HCT116 (cell line): ENCODE measurements at regions not wholly inside any gene's neighbourhood (a gene's known extent, or its start where the extent isn't known, plus 50 kb on each side); places are given as distances from the start of the nearest gene placed in this dataset.

Experiments used
- EZH2 ChIP-seq: fragments of 200-600 bp; sonication (generic); IDR thresholded peaks from 2 replicates; pipeline ENCODE4 v1.6.1; 2017; ENCODE audit warnings: antibody characterized with exemption, mixed run types
- JUND ChIP-seq: IDR thresholded peaks from 2 replicates; pipeline ENCODE4 v1.6.1; 2012
- POLR2A ChIP-seq: IDR thresholded peaks from 2 replicates; pipeline ENCODE4 v1.7.0; 2011; ENCODE audit warnings: borderline replicate concordance; ENCODE audit not compliant: insufficient read depth, insufficient read length; ENCODE audit errors: extremely low read depth
- POLR2AphosphoS5 ChIP-seq: IDR thresholded peaks from 2 replicates; pipeline ENCODE4 v1.6.1; 2011; ENCODE audit warnings: mild to moderate bottlenecking, low read depth, low read length, moderate library complexity
- SIN3A ChIP-seq: IDR thresholded peaks from 2 replicates; pipeline ENCODE4 v1.6.1; 2012; ENCODE audit warnings: low read depth
- ZNF274 ChIP-seq: fragments of 200-500 bp; sonication (Bioruptor generic); IDR thresholded peaks from 2 replicates; pipeline ENCODE4 v1.6.1; 2014; ENCODE audit warnings: mild to moderate bottlenecking, low read depth, low read length, inconsistent platforms
- TF ChIP-seq, protein P1 (sequence below), 3 experiments: fragments of 200-600 bp in 1 of 3; sonication (generic) in 1 of 3; IDR thresholded peaks in 2 of 3; conservative IDR thresholded peaks in 1 of 3; 2 replicates each; pipeline ENCODE4 v1.5.1; 2012 to 2017; ENCODE audit warnings: low read depth in 2 of 3, low read length in 2 of 3, antibody characterized with exemption in 1 of 3, borderline replicate concordance in 1 of 3, control low read depth in 1 of 3, mild to moderate bottlenecking in 1 of 3, mixed read lengths in 1 of 3, mixed run types in 1 of 3, moderate library complexity in 1 of 3; ENCODE audit not compliant: insufficient read depth in 1 of 3

- TF ChIP-seq, protein P1, sequence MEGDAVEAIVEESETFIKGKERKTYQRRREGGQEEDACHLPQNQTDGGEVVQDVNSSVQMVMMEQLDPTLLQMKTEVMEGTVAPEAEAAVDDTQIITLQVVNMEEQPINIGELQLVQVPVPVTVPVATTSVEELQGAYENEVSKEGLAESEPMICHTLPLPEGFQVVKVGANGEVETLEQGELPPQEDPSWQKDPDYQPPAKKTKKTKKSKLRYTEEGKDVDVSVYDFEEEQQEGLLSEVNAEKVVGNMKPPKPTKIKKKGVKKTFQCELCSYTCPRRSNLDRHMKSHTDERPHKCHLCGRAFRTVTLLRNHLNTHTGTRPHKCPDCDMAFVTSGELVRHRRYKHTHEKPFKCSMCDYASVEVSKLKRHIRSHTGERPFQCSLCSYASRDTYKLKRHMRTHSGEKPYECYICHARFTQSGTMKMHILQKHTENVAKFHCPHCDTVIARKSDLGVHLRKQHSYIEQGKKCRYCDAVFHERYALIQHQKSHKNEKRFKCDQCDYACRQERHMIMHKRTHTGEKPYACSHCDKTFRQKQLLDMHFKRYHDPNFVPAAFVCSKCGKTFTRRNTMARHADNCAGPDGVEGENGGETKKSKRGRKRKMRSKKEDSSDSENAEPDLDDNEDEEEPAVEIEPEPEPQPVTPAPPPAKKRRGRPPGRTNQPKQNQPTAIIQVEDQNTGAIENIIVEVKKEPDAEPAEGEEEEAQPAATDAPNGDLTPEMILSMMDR (IDR thresholded peaks at IDR 0.05 in 2 of 3, conservative IDR thresholded peaks at IDR 0.05 in 1 of 3; ENCODE audit: borderline replicate concordance in 1 of 3, insufficient read depth in 1 of 3, low read depth in 2 of 3, low read length in 2 of 3), result no peak
- TF ChIP-seq EZH2, result no peak
- no peak for TF ChIP-seq JUND
- TF ChIP-seq SIN3A, result no peak
- TF ChIP-seq POLR2A, result no peak
- no peak for TF ChIP-seq POLR2AphosphoS5
- no peak for TF ChIP-seq ZNF274
Observed at GRCh38 chr21:38166173-38166535, 90.6 kb upstream of the KCNJ15 start.
